ENCODE measurements at regions not wholly inside any gene's neighbourhood (a gene's known extent, or its start where the extent isn't known, plus 50 kb on each side); places are given as distances from the start of the nearest gene placed in this dataset.

GRCh38 chr3:194755671-194756459 lies 70.2 kb downstream of the FAM43A start:
- Histone ChIP-seq H4K20me1 (ENCODE audit: control insufficient read depth, insufficient read depth, low read depth, low read length) (no peaks in the 10 kb centered on the region), H3K9me2 (replicated peaks; ENCODE audit: control insufficient read depth, low read length) (no peaks in the 10 kb centered on the region), H3K79me2 (ENCODE audit: control insufficient read depth, low read length) (no peaks in the 10 kb centered on the region), H3K27me3 (ENCODE audit: control insufficient read depth, low read length) (peaks cover 26% of the 10 kb centered on the region), H3K4me3 (ENCODE audit: low read length) (no peak overlapping the region), H3K9me3 (ENCODE audit: control insufficient read depth, insufficient read depth, low read length) (no peaks in the 10 kb centered on the region), H3K36me3 (ENCODE audit: control insufficient read depth, low read length) (no peaks in the 10 kb centered on the region), H3K27ac (ENCODE audit: low read depth, low read length) (no peak overlapping the region), H3K4me1 (ENCODE audit: control insufficient read depth, low read length) (no peaks in the 10 kb centered on the region), H3K4me2 (ENCODE audit: low read length) (no peak overlapping the region), H3F3A (ENCODE audit: control insufficient read depth, insufficient read depth) (no peaks in the 10 kb centered on the region)
- TF ChIP-seq CTCF (IDR thresholded peaks at IDR 0.05; ENCODE audit: low read depth, low read length, poor library complexity, severe bottlenecking) (no peak), EZH2phosphoT487 (IDR thresholded peaks at IDR 0.05; ENCODE audit: borderline replicate concordance, low read length) (no peak)

GRCh38 chr3:194756460-194756779 lies 70.7 kb downstream of the FAM43A start:
- H3K27ac ChIP-seq (ENCODE audit: low read depth, low read length) = no peak overlapping the region

GRCh38 chr3:194756791-194757325 lies 71.2 kb downstream of the FAM43A start:
- no peaks in the 10 kb centered on the region for H4K20me1 ChIP-seq (ENCODE audit: control insufficient read depth, insufficient read depth, low read depth, low read length)
- H3F3A ChIP-seq (ENCODE audit: control insufficient read depth, insufficient read depth) = no peaks in the 10 kb centered on the region
- no peaks in the 10 kb centered on the region for H3K4me1 ChIP-seq (ENCODE audit: control insufficient read depth, low read length)
- H3K27me3 ChIP-seq (ENCODE audit: control insufficient read depth, low read length) = peaks cover 36% of the 10 kb centered on the region
- no peaks in the 10 kb centered on the region for H3K9me2 ChIP-seq (replicated peaks; ENCODE audit: control insufficient read depth, low read length)
- TF ChIP-seq EZH2phosphoT487 (IDR thresholded peaks at IDR 0.05; ENCODE audit: borderline replicate concordance, low read length) = no peak
- TF ChIP-seq CTCF (IDR thresholded peaks at IDR 0.05; ENCODE audit: low read depth, low read length, poor library complexity, severe bottlenecking) = no peak
- no peak overlapping the region for H3K4me3 ChIP-seq (ENCODE audit: low read length)
- H3K27ac ChIP-seq (ENCODE audit: low read depth, low read length) = no peak overlapping the region
- H3K4me2 ChIP-seq (ENCODE audit: low read length) = no peak overlapping the region
- no peaks in the 10 kb centered on the region for H3K79me2 ChIP-seq (ENCODE audit: control insufficient read depth, low read length)
- no peaks in the 10 kb centered on the region for H3K9me3 ChIP-seq (ENCODE audit: control insufficient read depth, insufficient read depth, low read length)
- no peaks in the 10 kb centered on the region for H3K36me3 ChIP-seq (ENCODE audit: control insufficient read depth, low read length)

More at GRCh38 chr3:194756460-194756779, 70.7 kb downstream of the FAM43A start:
- H3F3A ChIP-seq (ENCODE audit: control insufficient read depth, insufficient read depth) = no peaks in the 10 kb centered on the region
- peaks cover 31% of the 10 kb centered on the region for H3K27me3 ChIP-seq (ENCODE audit: control insufficient read depth, low read length)
- no peak overlapping the region for H3K4me2 ChIP-seq (ENCODE audit: low read length)
- no peaks in the 10 kb centered on the region for H4K20me1 ChIP-seq (ENCODE audit: control insufficient read depth, insufficient read depth, low read depth, low read length)
- H3K36me3 ChIP-seq (ENCODE audit: control insufficient read depth, low read length) = no peaks in the 10 kb centered on the region
- H3K79me2 ChIP-seq (ENCODE audit: control insufficient read depth, low read length) = no peaks in the 10 kb centered on the region
- H3K4me1 ChIP-seq (ENCODE audit: control insufficient read depth, low read length) = no peaks in the 10 kb centered on the region
- no peak overlapping the region for H3K4me3 ChIP-seq (ENCODE audit: low read length)
- no peaks in the 10 kb centered on the region for H3K9me2 ChIP-seq (replicated peaks; ENCODE audit: control insufficient read depth, low read length)
- no peaks in the 10 kb centered on the region for H3K9me3 ChIP-seq (ENCODE audit: control insufficient read depth, insufficient read depth, low read length)
- no peak for TF ChIP-seq CTCF (IDR thresholded peaks at IDR 0.05; ENCODE audit: low read depth, low read length, poor library complexity, severe bottlenecking)
- no peak for TF ChIP-seq EZH2phosphoT487 (IDR thresholded peaks at IDR 0.05; ENCODE audit: borderline replicate concordance, low read length)

Measured in DOHH2 (cell line).